ENCODE measurements at regions not wholly inside any gene's neighbourhood (a gene's known extent, or its start where the extent isn't known, plus 50 kb on each side); places are given as distances from the start of the nearest gene placed in this dataset.

DNA sequence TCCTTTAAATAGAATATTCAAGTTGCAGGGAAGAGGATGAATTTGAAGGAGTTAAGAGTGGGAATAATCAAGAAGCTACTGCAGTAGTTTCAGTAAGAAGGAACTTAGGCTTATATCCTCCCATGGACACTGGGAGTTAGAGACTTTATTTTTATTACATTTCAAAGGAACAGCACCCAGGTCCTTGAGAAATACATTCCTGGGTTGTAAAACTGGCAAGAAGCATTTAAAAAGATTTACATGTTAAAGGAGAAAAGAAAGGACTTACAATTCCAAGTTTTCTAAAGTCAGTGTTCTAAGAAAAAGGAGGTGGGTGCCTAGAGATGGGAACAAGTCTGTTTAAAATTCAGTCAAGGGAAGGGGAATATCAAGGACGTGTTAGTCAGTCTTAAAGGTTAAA, 306.9 kb downstream of the JRKL start:
- H3K27ac ChIP-seq = no peak overlapping the region
- TF ChIP-seq, protein P1, sequence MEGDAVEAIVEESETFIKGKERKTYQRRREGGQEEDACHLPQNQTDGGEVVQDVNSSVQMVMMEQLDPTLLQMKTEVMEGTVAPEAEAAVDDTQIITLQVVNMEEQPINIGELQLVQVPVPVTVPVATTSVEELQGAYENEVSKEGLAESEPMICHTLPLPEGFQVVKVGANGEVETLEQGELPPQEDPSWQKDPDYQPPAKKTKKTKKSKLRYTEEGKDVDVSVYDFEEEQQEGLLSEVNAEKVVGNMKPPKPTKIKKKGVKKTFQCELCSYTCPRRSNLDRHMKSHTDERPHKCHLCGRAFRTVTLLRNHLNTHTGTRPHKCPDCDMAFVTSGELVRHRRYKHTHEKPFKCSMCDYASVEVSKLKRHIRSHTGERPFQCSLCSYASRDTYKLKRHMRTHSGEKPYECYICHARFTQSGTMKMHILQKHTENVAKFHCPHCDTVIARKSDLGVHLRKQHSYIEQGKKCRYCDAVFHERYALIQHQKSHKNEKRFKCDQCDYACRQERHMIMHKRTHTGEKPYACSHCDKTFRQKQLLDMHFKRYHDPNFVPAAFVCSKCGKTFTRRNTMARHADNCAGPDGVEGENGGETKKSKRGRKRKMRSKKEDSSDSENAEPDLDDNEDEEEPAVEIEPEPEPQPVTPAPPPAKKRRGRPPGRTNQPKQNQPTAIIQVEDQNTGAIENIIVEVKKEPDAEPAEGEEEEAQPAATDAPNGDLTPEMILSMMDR (IDR thresholded peaks at IDR 0.05) = no peak
- TF ChIP-seq POLR2A (IDR thresholded peaks at IDR 0.05) = no peak
- no peak overlapping the region for H3K4me3 ChIP-seq

DNA sequence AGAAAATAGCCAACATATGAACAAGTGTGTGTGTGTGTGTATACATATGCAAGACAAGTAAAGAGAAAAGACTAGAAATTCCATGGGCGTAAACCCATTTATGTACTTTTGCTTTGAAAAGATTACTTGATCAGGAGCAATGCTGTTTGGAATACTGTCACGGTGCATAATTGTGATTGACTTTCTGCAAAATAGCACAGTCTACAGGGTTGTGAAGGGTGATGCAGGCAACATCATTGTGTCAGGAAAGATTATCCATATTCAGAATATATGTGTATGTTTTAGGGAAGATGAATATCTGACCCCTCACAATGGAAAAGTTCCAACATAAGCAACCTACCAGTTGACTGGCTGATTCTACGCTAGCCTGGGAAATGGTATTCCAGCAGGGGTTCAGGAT, 307.7 kb downstream of the JRKL start:
- Histone ChIP-seq H3K9me3 (no peaks in the 10 kb centered on the region), H3K36me3 (no peaks in the 10 kb centered on the region)

More for the DNA sequence above, 306.9 kb downstream of the JRKL start:
- no peak for DNase-seq
- Histone ChIP-seq H3K27me3 (no peaks in the 10 kb centered on the region), H3K4me1 (no peaks in the 10 kb centered on the region), H3K36me3 (no peaks in the 10 kb centered on the region), H3K9me3 (no peaks in the 10 kb centered on the region)

DNA sequence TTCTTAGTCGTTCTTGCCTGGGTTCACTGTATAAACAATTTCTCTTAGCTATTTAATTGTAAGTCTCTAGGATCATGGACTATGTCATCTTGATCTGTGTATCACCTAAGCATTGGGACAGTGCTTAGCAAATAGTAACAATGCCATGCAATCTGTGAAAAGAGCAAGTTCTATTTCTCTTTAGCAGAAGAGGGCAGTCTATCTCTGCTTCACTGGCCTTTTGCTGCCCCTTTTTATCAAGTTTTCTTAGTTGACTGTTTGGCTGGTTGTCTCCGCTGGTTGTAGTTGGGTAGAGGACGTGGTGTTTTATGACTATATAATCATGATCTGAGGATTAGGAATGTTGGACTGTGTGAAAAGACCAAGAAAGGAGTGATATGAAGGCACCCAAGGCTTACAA, 315.0 kb downstream of the JRKL start:
- Histone ChIP-seq H3K27me3 (no peaks in the 10 kb centered on the region), H3K36me3 (no peaks in the 10 kb centered on the region), H3K4me3 (no peak overlapping the region), H3K4me1 (no peaks in the 10 kb centered on the region), H3K27ac (no peak overlapping the region), H3K9me3 (no peaks in the 10 kb centered on the region)
- TF ChIP-seq POLR2A (IDR thresholded peaks at IDR 0.05) = no peak
- TF ChIP-seq, protein P1 (IDR thresholded peaks at IDR 0.05) = no peak
- DNase-seq = no peak

More for the DNA sequence above, 307.7 kb downstream of the JRKL start:
- Histone ChIP-seq H3K4me1 (no peaks in the 10 kb centered on the region), H3K4me3 (no peak overlapping the region), H3K27me3 (no peaks in the 10 kb centered on the region), H3K27ac (no peak overlapping the region)
- TF ChIP-seq, protein P1 (IDR thresholded peaks at IDR 0.05) = no peak
- no peak for TF ChIP-seq POLR2A (IDR thresholded peaks at IDR 0.05)
- DNase-seq = no peak

DNA sequence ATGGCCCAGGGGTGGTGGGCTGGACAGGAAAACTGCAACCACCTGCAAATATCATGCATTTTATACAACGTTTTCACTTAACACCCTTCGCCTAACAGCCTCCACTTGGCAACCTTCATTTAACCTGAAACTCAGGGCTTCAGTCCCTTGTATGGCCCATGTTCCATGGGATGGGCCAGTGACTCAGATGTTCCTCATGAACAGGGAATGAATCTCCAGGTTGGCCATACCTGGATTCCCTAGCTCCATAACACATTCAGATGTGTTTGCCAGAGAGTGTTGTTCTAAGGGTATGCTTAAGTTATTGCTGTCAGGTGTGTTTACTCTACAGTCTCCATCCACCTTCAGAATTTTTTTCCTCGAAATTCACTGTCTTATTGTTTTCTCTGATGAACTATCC, 316.9 kb downstream of the JRKL start:
- TF ChIP-seq POLR2A (IDR thresholded peaks at IDR 0.05) = no peak
- TF ChIP-seq, protein P1 (IDR thresholded peaks at IDR 0.05) = no peak
- Histone ChIP-seq H3K4me3 (no peak overlapping the region), H3K36me3 (no peaks in the 10 kb centered on the region), H3K4me1 (no peaks in the 10 kb centered on the region), H3K27ac (no peak overlapping the region), H3K27me3 (no peaks in the 10 kb centered on the region), H3K9me3 (no peaks in the 10 kb centered on the region)
- DNase-seq = no peak

DNA sequence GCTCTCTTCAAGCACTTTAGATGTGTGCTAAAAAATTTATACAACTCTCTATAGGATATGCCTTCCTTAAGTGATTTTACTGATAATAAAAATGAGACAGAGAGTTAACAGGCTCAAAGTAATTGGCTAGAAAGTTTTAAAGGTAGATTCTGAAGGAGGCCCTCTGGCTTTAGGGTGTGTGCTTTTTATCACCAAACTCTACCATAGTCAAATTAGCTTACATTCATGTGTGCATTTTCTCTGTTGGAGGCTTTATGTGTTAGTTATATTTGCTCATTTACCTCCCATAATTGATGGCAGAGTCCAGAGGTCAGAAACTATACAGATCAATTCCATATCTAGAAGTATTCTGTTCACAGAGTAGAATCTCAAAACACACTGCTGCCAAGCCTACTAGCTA, 317.5 kb downstream of the JRKL start:
- H3K27ac ChIP-seq = no peak overlapping the region
- no peaks in the 10 kb centered on the region for H3K36me3 ChIP-seq
- no peaks in the 10 kb centered on the region for H3K27me3 ChIP-seq
- TF ChIP-seq POLR2A (IDR thresholded peaks at IDR 0.05) = no peak
- TF ChIP-seq, protein P1 (IDR thresholded peaks at IDR 0.05) = no peak
- no peaks in the 10 kb centered on the region for H3K9me3 ChIP-seq
- H3K4me3 ChIP-seq = no peak overlapping the region
- no peaks in the 10 kb centered on the region for H3K4me1 ChIP-seq
- DNase-seq = no peak

DNA sequence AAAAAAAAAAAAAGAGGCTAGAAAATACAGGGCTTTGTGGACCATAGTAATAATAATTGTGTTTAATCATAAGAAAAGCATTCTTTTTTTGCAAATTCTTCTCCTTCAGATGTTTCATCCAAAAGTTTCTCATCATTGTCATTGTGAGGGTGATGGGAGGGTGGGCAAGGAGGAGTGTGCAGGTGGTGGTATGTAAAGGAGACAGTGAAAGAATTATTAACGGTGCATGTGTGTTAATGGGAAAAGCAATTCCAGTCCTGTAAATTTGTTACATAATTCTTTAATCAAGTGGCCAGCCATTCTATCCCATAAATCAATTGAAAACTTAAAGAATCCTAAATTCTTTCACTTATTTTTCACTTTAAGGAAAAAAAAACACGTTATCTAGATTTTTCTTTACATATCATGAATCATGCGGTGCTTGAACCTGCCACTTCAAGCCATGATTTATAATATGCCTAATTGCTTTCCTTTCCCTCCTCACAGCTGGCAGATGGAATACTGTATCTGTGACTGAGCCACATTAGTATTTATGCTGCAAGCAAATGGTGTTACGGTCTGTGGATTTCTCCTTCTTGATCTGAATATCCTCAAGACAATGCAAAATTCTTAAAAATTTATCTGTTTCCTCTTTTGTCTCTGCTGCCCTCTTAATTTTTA, 318.5 kb downstream of the JRKL start:
- Histone ChIP-seq H3K36me3 (no peaks in the 10 kb centered on the region), H3K4me1 (no peaks in the 10 kb centered on the region), H3K27me3 (no peaks in the 10 kb centered on the region), H3K4me3 (no peak overlapping the region), H3K9me3 (no peaks in the 10 kb centered on the region), H3K27ac (no peak overlapping the region)
- TF ChIP-seq, protein P1 (IDR thresholded peaks at IDR 0.05) = no peak
- TF ChIP-seq POLR2A (IDR thresholded peaks at IDR 0.05) = no peak
- DNase-seq = no peak

Data from Peyer's patch (tissue), 4 donors.